ENCODE measurements at regions not wholly inside any gene's neighbourhood (a gene's known extent, or its start where the extent isn't known, plus 50 kb on each side); places are given as distances from the start of the nearest gene placed in this dataset.

DNA sequence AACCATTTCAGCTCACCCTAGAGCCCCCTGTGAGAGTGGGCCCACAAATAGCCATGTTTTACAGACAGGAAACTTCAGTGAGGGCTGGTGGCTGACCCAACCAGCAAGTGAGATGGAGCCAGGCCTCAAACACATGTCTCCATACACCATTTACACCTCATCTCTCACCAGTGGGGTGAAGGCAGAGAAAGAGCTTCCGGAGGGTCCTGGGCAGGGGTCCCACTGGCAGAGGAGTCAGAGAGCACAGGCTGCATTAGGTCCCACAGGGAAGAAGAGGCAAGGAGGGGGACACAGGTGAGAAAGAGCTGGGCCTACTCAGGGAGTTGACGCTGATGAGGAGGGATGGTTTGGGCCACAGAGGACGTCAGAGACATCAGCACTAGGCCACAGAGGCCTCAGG is 172.6 kb downstream of the VEGFA start:
- peaks cover 0 to 1% (median under 1%) of the 10 kb centered on the region in 4 donors for H3K4me1 ChIP-seq
- no peak overlapping the region for H3K4me3 ChIP-seq
- no peaks in the 10 kb centered on the region for H3K36me3 ChIP-seq
- peaks cover 0 to 19% (median 16%) of the 10 kb centered on the region in 4 donors for H3K9me3 ChIP-seq
- H3K27me3 ChIP-seq = no peaks in the 10 kb centered on the region
- intact Hi-C loops (cut with DNase I; ENCODE audit: low total_unique reads) = no loop called here
- DNase-seq = no peak
- WGBS, 5 donors = 88 to 100% (median 95%) methylated on average over 3 of the region's 3 CpGs
- TF ChIP-seq POLR2A (IDR thresholded peaks at IDR 0.05) (no peak), POLR2AphosphoS5 (IDR thresholded peaks at IDR 0.05) (no peak), EP300 (IDR thresholded peaks at IDR 0.05) (no peak)
- TF ChIP-seq, protein P1, sequence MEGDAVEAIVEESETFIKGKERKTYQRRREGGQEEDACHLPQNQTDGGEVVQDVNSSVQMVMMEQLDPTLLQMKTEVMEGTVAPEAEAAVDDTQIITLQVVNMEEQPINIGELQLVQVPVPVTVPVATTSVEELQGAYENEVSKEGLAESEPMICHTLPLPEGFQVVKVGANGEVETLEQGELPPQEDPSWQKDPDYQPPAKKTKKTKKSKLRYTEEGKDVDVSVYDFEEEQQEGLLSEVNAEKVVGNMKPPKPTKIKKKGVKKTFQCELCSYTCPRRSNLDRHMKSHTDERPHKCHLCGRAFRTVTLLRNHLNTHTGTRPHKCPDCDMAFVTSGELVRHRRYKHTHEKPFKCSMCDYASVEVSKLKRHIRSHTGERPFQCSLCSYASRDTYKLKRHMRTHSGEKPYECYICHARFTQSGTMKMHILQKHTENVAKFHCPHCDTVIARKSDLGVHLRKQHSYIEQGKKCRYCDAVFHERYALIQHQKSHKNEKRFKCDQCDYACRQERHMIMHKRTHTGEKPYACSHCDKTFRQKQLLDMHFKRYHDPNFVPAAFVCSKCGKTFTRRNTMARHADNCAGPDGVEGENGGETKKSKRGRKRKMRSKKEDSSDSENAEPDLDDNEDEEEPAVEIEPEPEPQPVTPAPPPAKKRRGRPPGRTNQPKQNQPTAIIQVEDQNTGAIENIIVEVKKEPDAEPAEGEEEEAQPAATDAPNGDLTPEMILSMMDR (IDR thresholded peaks at IDR 0.05) = no peak
- no peak overlapping the region for H3K27ac ChIP-seq

DNA sequence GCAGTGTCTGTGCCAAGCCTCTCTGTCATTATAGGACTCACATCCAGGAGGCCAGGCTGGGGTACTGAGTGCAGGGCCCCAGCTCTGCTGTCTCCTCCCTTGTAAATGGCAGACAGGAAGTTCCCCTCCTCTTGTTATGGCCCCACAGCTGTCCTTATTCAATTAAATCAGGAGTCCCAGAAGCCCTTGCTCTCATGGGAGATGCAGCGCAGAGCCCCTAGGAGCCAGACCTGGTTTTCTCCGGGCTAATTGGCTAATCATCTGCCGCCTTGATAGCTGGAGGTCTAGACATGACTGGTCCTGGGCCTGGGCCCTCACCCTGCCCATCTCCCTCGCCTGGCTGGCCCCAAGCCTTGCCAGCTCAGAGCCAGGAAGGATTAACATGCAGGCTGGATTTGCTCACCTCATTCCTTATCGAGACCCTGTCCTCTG is 172.0 kb downstream of the VEGFA start:
- DNase-seq = no peak
- H3K9me3 ChIP-seq = peaks cover 0 to 19% (median 16%) of the 10 kb centered on the region in 4 donors
- no peaks in the 10 kb centered on the region for H3K36me3 ChIP-seq
- no peak overlapping the region for H3K4me3 ChIP-seq
- TF ChIP-seq EP300 (IDR thresholded peaks at IDR 0.05) = no peak
- no peak for TF ChIP-seq POLR2AphosphoS5 (IDR thresholded peaks at IDR 0.05)
- no peak for TF ChIP-seq POLR2A (IDR thresholded peaks at IDR 0.05)
- TF ChIP-seq, protein P1 (IDR thresholded peaks at IDR 0.05) = no peak
- 77 to 89% (median 86%) methylated on average over 5 of the region's 5 CpGs for WGBS, 5 donors
- H3K27ac ChIP-seq = no peak overlapping the region
- H3K4me1 ChIP-seq = peaks cover 0 to 7% (median 5%) of the 10 kb centered on the region in 4 donors
- no peaks in the 10 kb centered on the region for H3K27me3 ChIP-seq
- intact Hi-C loops (cut with DNase I; ENCODE audit: low total_unique reads) = no loop called here

DNA sequence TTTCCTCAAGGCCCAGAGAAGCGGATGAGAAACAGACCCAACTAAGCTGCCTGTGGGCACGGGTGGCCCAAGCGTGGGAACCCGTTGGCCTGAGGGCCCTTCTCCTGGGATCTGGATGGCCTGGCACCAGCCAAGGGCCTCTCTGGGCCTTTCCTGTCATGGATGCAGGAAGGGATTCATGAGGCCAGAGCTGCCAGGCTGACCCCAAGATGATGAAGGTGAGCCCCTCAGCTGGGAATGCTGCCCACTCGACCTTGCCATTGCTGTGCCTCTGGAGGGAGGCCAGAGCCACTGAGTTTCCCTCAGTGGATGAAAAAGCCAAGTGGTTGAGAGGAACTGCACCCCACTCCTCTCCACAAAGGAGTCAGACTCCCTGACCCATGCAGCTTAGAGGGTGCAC is 171.2 kb downstream of the VEGFA start:
- Histone ChIP-seq H3K27me3 (no peaks in the 10 kb centered on the region), H3K27ac (no peak overlapping the region), H3K9me3 (peaks cover 0 to 15% (median 14%) of the 10 kb centered on the region in 4 donors), H3K4me3 (no peak overlapping the region), H3K4me1 (peaks cover 0 to 7% (median 5%) of the 10 kb centered on the region in 4 donors), H3K36me3 (no peaks in the 10 kb centered on the region)
- no peak for DNase-seq
- intact Hi-C loops (cut with DNase I; ENCODE audit: low total_unique reads) = no loop called here
- 90 to 100% (median 94%) methylated on average over 3 to 5 of the region's 5 CpGs for WGBS, 5 donors
- no peak for TF ChIP-seq EP300 (IDR thresholded peaks at IDR 0.05)
- no peak for TF ChIP-seq POLR2AphosphoS5 (IDR thresholded peaks at IDR 0.05)
- no peak for TF ChIP-seq POLR2A (IDR thresholded peaks at IDR 0.05)
- TF ChIP-seq, protein P1 (IDR thresholded peaks at IDR 0.05) = no peak

DNA sequence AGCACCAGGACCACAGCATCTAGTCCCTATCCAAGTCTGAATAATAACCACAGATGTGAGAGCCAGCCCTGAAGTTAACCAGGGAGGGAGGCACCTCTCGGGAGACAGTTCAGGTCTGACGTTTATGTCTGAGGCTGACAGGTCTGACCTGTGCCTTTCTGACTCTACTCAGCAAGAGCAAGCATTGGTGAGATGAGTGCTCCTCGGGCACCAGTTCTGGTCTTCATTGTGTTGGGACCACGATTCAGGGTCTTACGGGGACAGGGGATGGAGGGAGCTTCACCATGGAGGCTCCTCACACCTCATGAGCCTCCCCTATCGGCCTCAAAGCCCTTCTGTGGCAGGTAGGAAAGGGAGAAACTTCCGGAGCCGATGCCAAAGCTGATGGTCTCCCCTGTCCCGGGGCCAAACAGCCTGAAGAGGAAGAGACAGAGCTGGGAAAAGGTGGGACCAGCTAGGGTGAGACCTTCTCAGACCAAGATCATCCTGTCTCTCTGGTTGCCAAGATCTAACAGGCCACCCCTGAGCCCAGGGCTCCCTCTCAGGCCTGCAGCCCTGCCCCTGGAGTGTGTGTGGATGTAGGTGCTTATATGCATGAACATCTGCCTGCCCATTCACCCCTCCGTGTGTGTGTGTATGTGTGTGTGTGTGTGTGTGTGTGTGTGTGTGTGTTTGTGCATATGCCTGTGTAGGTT is 170.5 kb downstream of the VEGFA start:
- no peak for DNase-seq
- H3K36me3 ChIP-seq = no peaks in the 10 kb centered on the region
- H3K4me1 ChIP-seq = peaks cover 0 to 7% (median 5%) of the 10 kb centered on the region in 4 donors
- no peak for TF ChIP-seq POLR2AphosphoS5 (IDR thresholded peaks at IDR 0.05)
- no peak for TF ChIP-seq EP300 (IDR thresholded peaks at IDR 0.05)
- TF ChIP-seq POLR2A (IDR thresholded peaks at IDR 0.05) = no peak
- TF ChIP-seq, protein P1 (IDR thresholded peaks at IDR 0.05) = no peak
- no peak overlapping the region for H3K4me3 ChIP-seq
- no peak overlapping the region for H3K27ac ChIP-seq
- intact Hi-C loops (cut with DNase I; ENCODE audit: low total_unique reads) = no loop called here
- H3K9me3 ChIP-seq = peaks cover 0 to 8% (median 8%) of the 10 kb centered on the region in 4 donors
- WGBS, 5 donors = 89 to 93% (median 90%) methylated on average over 9 to 10 of the region's 10 CpGs
- no peaks in the 10 kb centered on the region for H3K27me3 ChIP-seq
